Fibroblast of lung (primary cell): ENCODE measurements at regions not wholly inside any gene's neighbourhood (a gene's known extent, or its start where the extent isn't known, plus 50 kb on each side); places are given as distances from the start of the nearest gene placed in this dataset.

Experiments used
- CTCF ChIP-seq, 2 donors: IDR thresholded peaks in 1 of 2; conservative IDR thresholded peaks in 1 of 2; 1 replicate in 1 of 2; 2 replicates in 1 of 2; pipeline ENCODE4 v1.5.1; 2011 to 2012; ENCODE audit warnings: low read length in 2 of 2, control low read depth in 1 of 2, inconsistent platforms in 1 of 2, low read depth in 1 of 2, mild to moderate bottlenecking in 1 of 2
- EZH2 ChIP-seq: IDR thresholded peaks from 2 replicates; pipeline ENCODE4 v1.5.1; 2012; ENCODE audit warnings: low read length, control low read depth, mild to moderate bottlenecking; ENCODE audit errors: missing control alignments

- TF ChIP-seq CTCF (conservative IDR thresholded peaks at IDR 0.05 in 1 of 2, IDR thresholded peaks at IDR 0.05 in 1 of 2; ENCODE audit: low read depth in 1 of 2, low read length in 2 of 2) (no peak), EZH2 (no peak)
Measured at GRCh38 chrX:45602151-45602550, 401.5 kb upstream of the DIPK2B start.
